ENCODE measurements at regions not wholly inside any gene's neighbourhood (a gene's known extent, or its start where the extent isn't known, plus 50 kb on each side); places are given as distances from the start of the nearest gene placed in this dataset.

DNA sequence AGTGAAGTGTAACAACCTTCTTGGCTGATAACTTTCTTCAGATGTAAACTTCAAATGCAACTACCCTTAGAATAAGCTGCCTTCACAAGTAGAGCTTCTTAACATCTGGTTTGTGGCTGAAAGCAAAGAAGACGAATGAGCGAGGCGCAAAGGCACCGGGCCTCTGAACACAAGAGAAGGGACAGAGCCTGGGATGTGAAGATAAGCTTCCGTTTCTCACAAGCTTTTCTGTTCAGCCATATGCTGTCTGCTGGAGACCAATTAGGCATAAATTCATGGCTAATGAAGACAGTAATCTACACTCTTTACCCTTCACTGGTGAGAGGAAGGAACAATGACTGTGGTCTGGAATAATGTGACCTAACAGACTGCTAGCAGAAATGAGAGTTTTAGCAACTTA lies 195.2 kb downstream of the ATXN7L3B start:
- TF ChIP-seq POLR2A (IDR thresholded peaks at IDR 0.05; ENCODE audit: extremely low read depth, insufficient read length): no peak
- TF ChIP-seq, protein P1, sequence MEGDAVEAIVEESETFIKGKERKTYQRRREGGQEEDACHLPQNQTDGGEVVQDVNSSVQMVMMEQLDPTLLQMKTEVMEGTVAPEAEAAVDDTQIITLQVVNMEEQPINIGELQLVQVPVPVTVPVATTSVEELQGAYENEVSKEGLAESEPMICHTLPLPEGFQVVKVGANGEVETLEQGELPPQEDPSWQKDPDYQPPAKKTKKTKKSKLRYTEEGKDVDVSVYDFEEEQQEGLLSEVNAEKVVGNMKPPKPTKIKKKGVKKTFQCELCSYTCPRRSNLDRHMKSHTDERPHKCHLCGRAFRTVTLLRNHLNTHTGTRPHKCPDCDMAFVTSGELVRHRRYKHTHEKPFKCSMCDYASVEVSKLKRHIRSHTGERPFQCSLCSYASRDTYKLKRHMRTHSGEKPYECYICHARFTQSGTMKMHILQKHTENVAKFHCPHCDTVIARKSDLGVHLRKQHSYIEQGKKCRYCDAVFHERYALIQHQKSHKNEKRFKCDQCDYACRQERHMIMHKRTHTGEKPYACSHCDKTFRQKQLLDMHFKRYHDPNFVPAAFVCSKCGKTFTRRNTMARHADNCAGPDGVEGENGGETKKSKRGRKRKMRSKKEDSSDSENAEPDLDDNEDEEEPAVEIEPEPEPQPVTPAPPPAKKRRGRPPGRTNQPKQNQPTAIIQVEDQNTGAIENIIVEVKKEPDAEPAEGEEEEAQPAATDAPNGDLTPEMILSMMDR (IDR thresholded peaks at IDR 0.05; ENCODE audit: low read depth, low read length): no peak
- TF ChIP-seq, protein P2, sequence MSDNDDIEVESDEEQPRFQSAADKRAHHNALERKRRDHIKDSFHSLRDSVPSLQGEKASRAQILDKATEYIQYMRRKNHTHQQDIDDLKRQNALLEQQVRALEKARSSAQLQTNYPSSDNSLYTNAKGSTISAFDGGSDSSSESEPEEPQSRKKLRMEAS (IDR thresholded peaks at IDR 0.05; ENCODE audit: low read depth, low read length): no peak

Measured in NB4 (cell line).